HepG2 (cell line): ENCODE measurements at regions not wholly inside any gene's neighbourhood (a gene's known extent, or its start where the extent isn't known, plus 50 kb on each side); places are given as distances from the start of the nearest gene placed in this dataset.

Experiments used
- CC2D1A ChIP-seq: sonication (generic); formaldehyde crosslinking; IDR thresholded peaks from 2 replicates; pipeline ENCODE4 v1.8.1; 2023; ENCODE audit warnings: mild to moderate bottlenecking, missing genetic modification reagents
- DMAP1 ChIP-seq: IDR thresholded peaks from 2 replicates; pipeline ENCODE4 v1.6.1; 2016
- HOXD1 ChIP-seq: sonication (generic); formaldehyde crosslinking; IDR thresholded peaks from 2 replicates; pipeline ENCODE4 v1.5.0; 2020; ENCODE audit warnings: missing genetic modification reagents
- NR2F1 ChIP-seq, 2 experiments: fragments of 450-650 bp in 1 of 2; formaldehyde crosslinking in 1 of 2; IDR thresholded peaks; 2 replicates each; pipeline versions ENCODE4 v1.5.0 to v1.6.1; 2016 to 2020; ENCODE audit warnings: mild to moderate bottlenecking in 1 of 2, missing compliant biosample characterization in 1 of 2, missing genetic modification reagents in 1 of 2, moderate library complexity in 1 of 2
- ZNF335 ChIP-seq: sonication (generic); formaldehyde crosslinking; IDR thresholded peaks from 2 replicates; pipeline ENCODE4 v1.4.0; 2020; ENCODE audit warnings: missing genetic modification reagents
- ZNF891 ChIP-seq: sonication (generic); formaldehyde crosslinking; IDR thresholded peaks from 2 replicates; pipeline ENCODE4 v1.5.0; 2020; ENCODE audit warnings: mild to moderate bottlenecking, missing genetic modification reagents

- TF ChIP-seq ZNF335 (no peak), DMAP1 (CRISPR knock-in tag) (no peak), CC2D1A (no peak), ZNF891 (CRISPR knock-in tag) (no peak), NR2F1 (CRISPR knock-in tag; IDR thresholded peaks at IDR 0.05) (no peak), HOXD1 (CRISPR knock-in tag) (no peak)
Observed at GRCh38 chr4:110977554-110977953, 354.7 kb upstream of the PITX2 start.
